ENCODE measurements at regions not wholly inside any gene's neighbourhood (a gene's known extent, or its start where the extent isn't known, plus 50 kb on each side); places are given as distances from the start of the nearest gene placed in this dataset.

- Mint-ChIP-seq H3K27ac (no peak overlapping the region), H3K4me1 (no peaks in the 10 kb centered on the region), H3K4me3 (no peak overlapping the region), H3K36me3 (ENCODE audit: low read depth) (no peaks in the 10 kb centered on the region), H3K9me3 (no peaks in the 10 kb centered on the region), H3K27me3 (no peaks in the 10 kb centered on the region)
- ATAC-seq (replicated peaks), result no peak
Observed at GRCh38 chr10:129094861-129095260, 372.2 kb upstream of the MGMT start.

GRCh38 chr10:129095680-129096064, 371.4 kb upstream of the MGMT start:
- no peaks in the 10 kb centered on the region for H3K9me3 Mint-ChIP-seq
- no peak overlapping the region for H3K4me3 Mint-ChIP-seq
- no peak overlapping the region for H3K27ac Mint-ChIP-seq
- no peak for ATAC-seq (replicated peaks)
- no peaks in the 10 kb centered on the region for H3K4me1 Mint-ChIP-seq
- H3K27me3 Mint-ChIP-seq, result no peaks in the 10 kb centered on the region
- no peaks in the 10 kb centered on the region for H3K36me3 Mint-ChIP-seq (ENCODE audit: low read depth)

GRCh38 chr10:129096065-129096984, 370.7 kb upstream of the MGMT start:
- H3K36me3 Mint-ChIP-seq (ENCODE audit: low read depth), result no peaks in the 10 kb centered on the region
- no peaks in the 10 kb centered on the region for H3K4me1 Mint-ChIP-seq
- H3K9me3 Mint-ChIP-seq, result no peaks in the 10 kb centered on the region
- no peak overlapping the region for H3K27ac Mint-ChIP-seq
- no peak overlapping the region for H3K4me3 Mint-ChIP-seq
- no peaks in the 10 kb centered on the region for H3K27me3 Mint-ChIP-seq
- no peak for ATAC-seq (replicated peaks)

GRCh38 chr10:129097776-129098330, 369.2 kb upstream of the MGMT start:
- ATAC-seq (replicated peaks), result no peak
- H3K27ac Mint-ChIP-seq, result no peak overlapping the region
- no peaks in the 10 kb centered on the region for H3K36me3 Mint-ChIP-seq (ENCODE audit: low read depth)
- no peaks in the 10 kb centered on the region for H3K9me3 Mint-ChIP-seq
- H3K4me3 Mint-ChIP-seq, result no peak overlapping the region
- no peaks in the 10 kb centered on the region for H3K27me3 Mint-ChIP-seq
- no peaks in the 10 kb centered on the region for H3K4me1 Mint-ChIP-seq

GRCh38 chr10:129098517-129098916, 368.5 kb upstream of the MGMT start:
- H3K27ac Mint-ChIP-seq, result no peak overlapping the region
- ATAC-seq (replicated peaks), result no peak

GRCh38 chr10:129099486-129099885, 367.6 kb upstream of the MGMT start:
- Mint-ChIP-seq H3K9me3 (no peaks in the 10 kb centered on the region), H3K27ac (no peak overlapping the region), H3K27me3 (no peaks in the 10 kb centered on the region), H3K4me1 (no peaks in the 10 kb centered on the region), H3K4me3 (no peak overlapping the region), H3K36me3 (ENCODE audit: low read depth) (no peaks in the 10 kb centered on the region)
- ATAC-seq (replicated peaks), result no peak

More at GRCh38 chr10:129098517-129098916, 368.5 kb upstream of the MGMT start:
- no peaks in the 10 kb centered on the region for H3K36me3 Mint-ChIP-seq (ENCODE audit: low read depth)
- no peaks in the 10 kb centered on the region for H3K9me3 Mint-ChIP-seq
- H3K4me3 Mint-ChIP-seq, result no peak overlapping the region
- no peaks in the 10 kb centered on the region for H3K4me1 Mint-ChIP-seq
- no peaks in the 10 kb centered on the region for H3K27me3 Mint-ChIP-seq

- Mint-ChIP-seq H3K27me3 (no peaks in the 10 kb centered on the region), H3K4me1 (no peaks in the 10 kb centered on the region), H3K9me3 (no peaks in the 10 kb centered on the region), H3K36me3 (ENCODE audit: low read depth) (no peaks in the 10 kb centered on the region), H3K27ac (no peak overlapping the region), H3K4me3 (no peak overlapping the region)
- no peak for ATAC-seq (replicated peaks)
Observed at GRCh38 chr10:129099992-129100391, 367.0 kb upstream of the MGMT start.

- H3K27ac Mint-ChIP-seq, result no peak overlapping the region
- no peaks in the 10 kb centered on the region for H3K36me3 Mint-ChIP-seq (ENCODE audit: low read depth)
- H3K4me1 Mint-ChIP-seq, result no peaks in the 10 kb centered on the region
- no peaks in the 10 kb centered on the region for H3K9me3 Mint-ChIP-seq
- no peaks in the 10 kb centered on the region for H3K27me3 Mint-ChIP-seq
- no peak for ATAC-seq (replicated peaks)
- no peak overlapping the region for H3K4me3 Mint-ChIP-seq
Observed at GRCh38 chr10:129101232-129101980, 365.6 kb upstream of the MGMT start.

- Mint-ChIP-seq H3K36me3 (ENCODE audit: low read depth) (no peaks in the 10 kb centered on the region), H3K27ac (no peak overlapping the region), H3K9me3 (no peaks in the 10 kb centered on the region), H3K4me1 (no peaks in the 10 kb centered on the region), H3K27me3 (no peaks in the 10 kb centered on the region), H3K4me3 (no peak overlapping the region)
- no peak for ATAC-seq (replicated peaks)
Observed at GRCh38 chr10:129102906-129103693, 363.9 kb upstream of the MGMT start.

- H3K4me3 Mint-ChIP-seq, result no peak overlapping the region
- no peaks in the 10 kb centered on the region for H3K9me3 Mint-ChIP-seq
- H3K4me1 Mint-ChIP-seq, result no peaks in the 10 kb centered on the region
- H3K36me3 Mint-ChIP-seq (ENCODE audit: low read depth), result no peaks in the 10 kb centered on the region
- no peaks in the 10 kb centered on the region for H3K27me3 Mint-ChIP-seq
- no peak for ATAC-seq (replicated peaks)
- H3K27ac Mint-ChIP-seq, result no peak overlapping the region
Observed at GRCh38 chr10:129104266-129105045, 362.6 kb upstream of the MGMT start.

- Mint-ChIP-seq H3K9me3 (no peaks in the 10 kb centered on the region), H3K27me3 (no peaks in the 10 kb centered on the region), H3K27ac (no peak overlapping the region), H3K4me1 (no peaks in the 10 kb centered on the region), H3K36me3 (ENCODE audit: low read depth) (no peaks in the 10 kb centered on the region), H3K4me3 (no peak overlapping the region)
- no peak for ATAC-seq (replicated peaks)
Observed at GRCh38 chr10:129105266-129105665, 361.8 kb upstream of the MGMT start.

- H3K27me3 Mint-ChIP-seq, result no peaks in the 10 kb centered on the region
- no peak overlapping the region for H3K4me3 Mint-ChIP-seq
- H3K36me3 Mint-ChIP-seq (ENCODE audit: low read depth), result no peaks in the 10 kb centered on the region
- H3K27ac Mint-ChIP-seq, result no peak overlapping the region
- no peak for ATAC-seq (replicated peaks)
- no peaks in the 10 kb centered on the region for H3K9me3 Mint-ChIP-seq
- no peaks in the 10 kb centered on the region for H3K4me1 Mint-ChIP-seq
Observed at GRCh38 chr10:129106314-129106713, 360.7 kb upstream of the MGMT start.

GRCh38 chr10:129107525-129107924, 359.5 kb upstream of the MGMT start:
- Mint-ChIP-seq H3K36me3 (ENCODE audit: low read depth) (no peaks in the 10 kb centered on the region), H3K9me3 (no peaks in the 10 kb centered on the region), H3K4me3 (no peak overlapping the region), H3K27me3 (no peaks in the 10 kb centered on the region), H3K27ac (no peak overlapping the region), H3K4me1 (no peaks in the 10 kb centered on the region)
- ATAC-seq (replicated peaks), result no peak

- Mint-ChIP-seq H3K36me3 (ENCODE audit: low read depth) (no peaks in the 10 kb centered on the region), H3K4me3 (no peak overlapping the region), H3K27me3 (no peaks in the 10 kb centered on the region), H3K27ac (no peak overlapping the region), H3K4me1 (no peaks in the 10 kb centered on the region), H3K9me3 (no peaks in the 10 kb centered on the region)
- ATAC-seq (replicated peaks), result no peak
Observed at GRCh38 chr10:129108378-129108777, 358.7 kb upstream of the MGMT start.
